ENCODE measurements at regions not wholly inside any gene's neighbourhood (a gene's known extent, or its start where the extent isn't known, plus 50 kb on each side); places are given as distances from the start of the nearest gene placed in this dataset.

GRCh38 chr6:76240092-76240491 is 167.6 kb upstream of the IMPG1 start:
- in situ Hi-C loops (cut with MboI; ENCODE audit: low sequenced_read_pairs in 4 of 4) (no loop called here), intact Hi-C loops (cut with DNase I; ENCODE audit: low total_unique reads) (no loop called here)

DNA sequence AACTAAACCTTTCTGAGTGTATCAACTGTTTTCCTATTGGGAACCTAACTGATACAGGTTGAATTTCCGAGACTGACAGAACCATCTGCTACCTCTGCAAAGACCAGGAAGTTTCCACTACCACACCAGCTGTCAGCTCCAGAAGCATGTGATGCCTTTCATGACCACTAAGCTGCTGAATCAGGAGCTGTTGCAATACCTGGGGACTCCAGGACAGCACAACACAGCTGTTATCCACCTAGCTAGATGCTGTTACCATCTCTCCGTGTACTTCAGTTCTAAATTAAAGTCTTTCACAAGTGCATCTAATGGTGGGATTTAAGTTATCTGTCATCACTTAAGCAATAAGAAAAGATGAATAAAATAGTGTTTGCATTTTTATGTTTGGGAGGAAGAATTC is 158.2 kb upstream of the IMPG1 start:
- DNase-seq (no peak), ATAC-seq (no peak)
- intact Hi-C loops (cut with DNase I; ENCODE audit: low total_unique reads): no loop called here
- in situ Hi-C loops (cut with MboI; ENCODE audit: low sequenced_read_pairs in 4 of 4): no loop called here
- H3K9me3 ChIP-seq: no peaks in the 10 kb centered on the region
- no peak overlapping the region for H3K27ac ChIP-seq
- H3K36me3 ChIP-seq: no peaks in the 10 kb centered on the region
- no peaks in the 10 kb centered on the region for H3K27me3 ChIP-seq
- H3K4me3 ChIP-seq: no peak overlapping the region
- TF ChIP-seq POLR2A (IDR thresholded peaks at IDR 0.05) (no peak), CTCF (IDR thresholded peaks at IDR 0.05 in 4 of 5, conservative IDR thresholded peaks at IDR 0.05 in 1 of 5) (no peak)
- no peaks in the 10 kb centered on the region for H3K4me1 ChIP-seq

More at GRCh38 chr6:76240092-76240491, 167.6 kb upstream of the IMPG1 start:
- H3K4me1 ChIP-seq: no peaks in the 10 kb centered on the region
- no peak for TF ChIP-seq CTCF (IDR thresholded peaks at IDR 0.05 in 4 of 5, conservative IDR thresholded peaks at IDR 0.05 in 1 of 5)
- no peak for TF ChIP-seq POLR2A (IDR thresholded peaks at IDR 0.05)
- H3K27ac ChIP-seq: no peak overlapping the region
- no peaks in the 10 kb centered on the region for H3K36me3 ChIP-seq
- no peak overlapping the region for H3K4me3 ChIP-seq
- H3K9me3 ChIP-seq: no peaks in the 10 kb centered on the region
- no peaks in the 10 kb centered on the region for H3K27me3 ChIP-seq
- DNase-seq (no peak), ATAC-seq (no peak)

GRCh38 chr6:76222189-76222588 is 149.7 kb upstream of the IMPG1 start:
- TF ChIP-seq POLR2A (IDR thresholded peaks at IDR 0.05): no peak
- no peak for TF ChIP-seq CTCF (IDR thresholded peaks at IDR 0.05 in 4 of 5, conservative IDR thresholded peaks at IDR 0.05 in 1 of 5)
- DNase-seq: no peak
- no peak overlapping the region for H3K27ac ChIP-seq
- no peaks in the 10 kb centered on the region for H3K4me1 ChIP-seq
- no peaks in the 10 kb centered on the region for H3K27me3 ChIP-seq
- no peak for ATAC-seq
- no peaks in the 10 kb centered on the region for H3K9me3 ChIP-seq
- intact Hi-C loops (cut with DNase I; ENCODE audit: low total_unique reads): no loop called here
- H3K36me3 ChIP-seq: no peaks in the 10 kb centered on the region
- in situ Hi-C loops (cut with MboI; ENCODE audit: low sequenced_read_pairs in 4 of 4): no loop called here
- no peak overlapping the region for H3K4me3 ChIP-seq

DNA sequence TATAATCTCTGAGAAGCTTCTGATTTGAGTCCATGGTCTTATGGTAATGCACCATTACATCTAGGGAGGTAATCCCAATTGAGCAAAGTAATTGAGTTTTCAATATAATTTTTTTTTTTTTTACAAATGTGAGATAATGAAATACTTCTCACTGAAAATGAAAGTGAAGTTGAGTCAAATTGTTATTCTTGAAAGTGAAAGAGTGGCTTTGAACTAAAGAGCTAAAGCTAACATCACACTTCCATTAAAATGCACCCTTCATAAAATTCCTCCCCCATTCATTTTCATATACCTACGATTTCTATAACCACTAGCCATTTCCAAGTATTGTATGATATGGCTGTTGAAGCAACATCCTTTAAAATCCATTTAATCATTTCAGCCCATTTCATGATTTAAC is 149.1 kb upstream of the IMPG1 start:
- Histone ChIP-seq H3K27me3 (no peaks in the 10 kb centered on the region), H3K36me3 (no peaks in the 10 kb centered on the region), H3K4me3 (no peak overlapping the region), H3K27ac (no peak overlapping the region), H3K4me1 (no peaks in the 10 kb centered on the region), H3K9me3 (no peaks in the 10 kb centered on the region)
- no peak for TF ChIP-seq CTCF (IDR thresholded peaks at IDR 0.05 in 4 of 5, conservative IDR thresholded peaks at IDR 0.05 in 1 of 5)
- TF ChIP-seq POLR2A (IDR thresholded peaks at IDR 0.05): no peak
- in situ Hi-C loops (cut with MboI; ENCODE audit: low sequenced_read_pairs in 4 of 4) (no loop called here), intact Hi-C loops (cut with DNase I; ENCODE audit: low total_unique reads) (no loop called here)
- ATAC-seq (no peak), DNase-seq (no peak)

- no peak overlapping the region for H3K4me3 ChIP-seq
Measured at GRCh38 chr6:76220805-76221204, 148.3 kb upstream of the IMPG1 start.

More at GRCh38 chr6:76220805-76221204, 148.3 kb upstream of the IMPG1 start:
- H3K36me3 ChIP-seq: no peaks in the 10 kb centered on the region
- no peaks in the 10 kb centered on the region for H3K27me3 ChIP-seq
- ATAC-seq (no peak), DNase-seq (no peak)
- intact Hi-C loops (cut with DNase I; ENCODE audit: low total_unique reads): no loop called here
- in situ Hi-C loops (cut with MboI; ENCODE audit: low sequenced_read_pairs in 4 of 4): no loop called here
- no peak for TF ChIP-seq POLR2A (IDR thresholded peaks at IDR 0.05)
- no peak for TF ChIP-seq CTCF (IDR thresholded peaks at IDR 0.05 in 4 of 5, conservative IDR thresholded peaks at IDR 0.05 in 1 of 5)
- no peaks in the 10 kb centered on the region for H3K4me1 ChIP-seq
- H3K9me3 ChIP-seq: no peaks in the 10 kb centered on the region
- H3K27ac ChIP-seq: no peak overlapping the region
